Testis (tissue), 2 donors: ENCODE measurements at regions not wholly inside any gene's neighbourhood (a gene's known extent, or its start where the extent isn't known, plus 50 kb on each side); places are given as distances from the start of the nearest gene placed in this dataset.

Experiments
- DNase-seq: peaks from one replicate; pipeline ENCODE4 v3.0.0-alpha.2; 2019
- H3K27ac ChIP-seq, 2 donors: fragments of 200-600 bp; sonication (generic); one replicate each; pipeline ENCODE4 v1.5.1; 2019
- H3K27me3 ChIP-seq: fragments of 200-600 bp; sonication (generic); one replicate; pipeline ENCODE4 v1.5.1; 2019
- H3K36me3 ChIP-seq: fragments of 200-600 bp; sonication (generic); one replicate; pipeline ENCODE4 v1.5.1; 2017; ENCODE audit warnings: low read depth; ENCODE audit errors: missing control alignments
- H3K4me1 ChIP-seq: fragments of 200-600 bp; sonication (generic); one replicate; pipeline ENCODE4 v1.5.1; 2019
- H3K4me3 ChIP-seq, 2 donors: fragments of 200-600 bp; sonication (generic); one replicate each; pipeline ENCODE4 v1.5.1; 2017 to 2019
- H3K9me3 ChIP-seq: fragments of 200-600 bp; sonication (generic); one replicate; pipeline ENCODE4 v1.5.1; 2017
- CTCF ChIP-seq, 3 experiments: fragments of 450-650 bp in 2 of 3; fragments of 200-600 bp in 1 of 3; sonication (generic) in 1 of 3; IDR thresholded peaks; one replicate each; pipeline ENCODE4 v1.5.1; 2016 to 2019; ENCODE audit warnings: antibody characterized with exemption in 3 of 3, mild to moderate bottlenecking in 2 of 3, moderate library complexity in 1 of 3
- POLR2A ChIP-seq: fragments of 450-650 bp; IDR thresholded peaks from one replicate; pipeline ENCODE4 v1.6.1; 2017; ENCODE audit warnings: antibody characterized with exemption, mild to moderate bottlenecking, moderate library complexity
- WGBS, 2 donors: methylation state at CpG; one replicate each; pipeline ENCODE4 v1.1.5; 2018; 5-methylcytosine and 5-hydroxymethylcytosine counted together
- intact Hi-C: fragments of 100-400 bp; cut with DNase I; formaldehyde crosslinking; loops from one replicate; pipeline ENCODE4 v1.15.1; 2023; ENCODE audit warnings: low total_unique reads

GRCh38 chr12:115521771-115522409, 755.6 kb downstream of the MED13L start:
- 38 to 45% methylated on average over 8 of the region's 8 CpGs for WGBS, 2 donors
- H3K27ac ChIP-seq, result no peak overlapping the region
- no peaks in the 10 kb centered on the region for H3K27me3 ChIP-seq
- TF ChIP-seq POLR2A, result no peak
- TF ChIP-seq CTCF (IDR thresholded peaks at IDR 0.05), result no peak
- no peak overlapping the region for H3K4me3 ChIP-seq
- no peaks in the 10 kb centered on the region for H3K4me1 ChIP-seq
- no peak for DNase-seq
- intact Hi-C loops, result no loop called here
- no peaks in the 10 kb centered on the region for H3K36me3 ChIP-seq
- H3K9me3 ChIP-seq, result no peaks in the 10 kb centered on the region

- no peak for DNase-seq
- intact Hi-C loops, result no loop called here
- Histone ChIP-seq H3K4me1 (no peaks in the 10 kb centered on the region), H3K27me3 (no peaks in the 10 kb centered on the region), H3K36me3 (no peaks in the 10 kb centered on the region), H3K4me3 (no peak overlapping the region), H3K27ac (no peak overlapping the region), H3K9me3 (no peaks in the 10 kb centered on the region)
- WGBS, 2 donors, result 88 to 91% methylated on average over 2 of the region's 2 CpGs
- no peak for TF ChIP-seq CTCF (IDR thresholded peaks at IDR 0.05)
- TF ChIP-seq POLR2A, result no peak
Observed at GRCh38 chr12:115519887-115520286, 757.6 kb downstream of the MED13L start.

GRCh38 chr12:115519359-115519758, 758.1 kb downstream of the MED13L start:
- no peaks in the 10 kb centered on the region for H3K9me3 ChIP-seq
- no peak overlapping the region for H3K4me3 ChIP-seq
- H3K4me1 ChIP-seq, result no peaks in the 10 kb centered on the region
- H3K27ac ChIP-seq, result no peak overlapping the region
- H3K27me3 ChIP-seq, result no peaks in the 10 kb centered on the region
- 78 to 90% methylated on average over 1 of the region's 1 CpG for WGBS, 2 donors
- intact Hi-C loops, result no loop called here
- no peaks in the 10 kb centered on the region for H3K36me3 ChIP-seq
- DNase-seq, result no peak
- TF ChIP-seq POLR2A, result no peak
- TF ChIP-seq CTCF (IDR thresholded peaks at IDR 0.05), result no peak

GRCh38 chr12:115517913-115518312, 759.6 kb downstream of the MED13L start:
- 97 to 98% methylated on average over 4 of the region's 4 CpGs for WGBS, 2 donors
- no peaks in the 10 kb centered on the region for H3K9me3 ChIP-seq
- H3K4me3 ChIP-seq, result no peak overlapping the region
- H3K36me3 ChIP-seq, result no peaks in the 10 kb centered on the region
- H3K4me1 ChIP-seq, result no peaks in the 10 kb centered on the region
- no peak overlapping the region for H3K27ac ChIP-seq
- TF ChIP-seq POLR2A (no peak), CTCF (IDR thresholded peaks at IDR 0.05) (no peak)
- H3K27me3 ChIP-seq, result no peaks in the 10 kb centered on the region
- no peak for DNase-seq
- intact Hi-C loops, result no loop called here

GRCh38 chr12:115511986-115512711, 765.3 kb downstream of the MED13L start:
- Histone ChIP-seq H3K36me3 (no peaks in the 10 kb centered on the region), H3K4me1 (peaks cover 3% of the 10 kb centered on the region), H3K27me3 (no peaks in the 10 kb centered on the region), H3K4me3 (no peak overlapping the region), H3K27ac (no peak overlapping the region), H3K9me3 (no peaks in the 10 kb centered on the region)
- no peak for DNase-seq
- intact Hi-C loops, result no loop called here
- TF ChIP-seq CTCF (IDR thresholded peaks at IDR 0.05) (no peak), POLR2A (no peak)
